PC-3 (cell line): ENCODE measurements at regions not wholly inside any gene's neighbourhood (a gene's known extent, or its start where the extent isn't known, plus 50 kb on each side); places are given as distances from the start of the nearest gene placed in this dataset.

Source experiments
- ATAC-seq: fragments of 200-7000 bp; cut with Tn5 transposase; 2 replicates; pipeline ENCODE4 v1.9.1; 2020; ENCODE audit warnings: mild to moderate bottlenecking, moderate library complexity
- BruUV-seq: library from RNA; stranded (reverse); fragments of 400-500 nt; replicated peaks from 2 replicates; lab custom pipeline; 2021; lab: Mats Ljungman, UMichigan
- CTCF ChIA-PET: fragments of 300-600 bp; sonication (Branson Sonifier 250); formaldehyde crosslinking; loops from one replicate; lab custom pipeline; 2022; ENCODE audit warnings: antibody characterized with exemption; lab: Charles Lee
- POLR2A ChIA-PET: fragments of 300-600 bp; sonication (Branson Sonifier 250); formaldehyde crosslinking; loops from one replicate; lab custom pipeline; 2022; ENCODE audit warnings: antibody characterized with exemption; ENCODE audit not compliant: unreplicated experiment; lab: Charles Lee
- DNase-seq: peaks from one replicate; pipeline ENCODE4 v3.0.0-alpha.2; 2015
- H2AFZ ChIP-seq: fragments of 300-600 bp; sonication (generic); 2 replicates; pipeline ENCODE4 v1.6.0; 2016; ENCODE audit warnings: antibody characterized with exemption, low read length
- H3F3A ChIP-seq: fragments of 300-600 bp; sonication (generic); one replicate; pipeline ENCODE4 v1.6.0; 2017; ENCODE audit warnings: antibody characterized with exemption, low read length, control low read depth, mild to moderate bottlenecking; ENCODE audit not compliant: unreplicated experiment
- H3K27ac ChIP-seq: fragments of 300-600 bp; sonication (generic); 2 replicates; pipeline ENCODE4 v1.5.1; 2016; ENCODE audit warnings: mild to moderate bottlenecking, low read length
- H3K27me3 ChIP-seq: fragments of 300-600 bp; sonication (generic); 2 replicates; pipeline ENCODE4 v1.6.1; 2016; ENCODE audit warnings: low read length, mixed read lengths
- H3K36me3 ChIP-seq: fragments of 300-600 bp; sonication (generic); 2 replicates; pipeline ENCODE4 v1.6.1; 2016; ENCODE audit warnings: low read depth, mixed run types, low read length, mixed read lengths
- H3K4me1 ChIP-seq: fragments of 300-600 bp; sonication (generic); 2 replicates; pipeline ENCODE4 v1.5.1; 2016; ENCODE audit warnings: low read length; ENCODE audit not compliant: insufficient read depth
- H3K4me2 ChIP-seq: fragments of 300-600 bp; sonication (generic); 2 replicates; pipeline ENCODE4 v1.6.0; 2016; ENCODE audit warnings: low read length
- H3K4me3 ChIP-seq: fragments of 300-600 bp; sonication (generic); 2 replicates; pipeline ENCODE4 v1.5.1; 2016; ENCODE audit warnings: mild to moderate bottlenecking, low read length, mixed read lengths
- H3K79me2 ChIP-seq: fragments of 300-600 bp; sonication (generic); 2 replicates; pipeline ENCODE4 v1.6.1; 2017; ENCODE audit warnings: low read length, mixed read lengths
- H3K9ac ChIP-seq: fragments of 300-600 bp; sonication (generic); 2 replicates; pipeline ENCODE4 v1.6.0; 2016; ENCODE audit warnings: mild to moderate bottlenecking, low read length
- H3K9me2 ChIP-seq: fragments of 300-600 bp; sonication (generic); replicated peaks from 2 replicates; pipeline ENCODE4 v1.6.1; 2016; ENCODE audit warnings: mixed run types, low read length, mixed read lengths
- H3K9me3 ChIP-seq: fragments of 300-600 bp; sonication (generic); 2 replicates; pipeline ENCODE4 v1.6.1; 2016; ENCODE audit warnings: low read length, mixed read lengths
- H4K20me1 ChIP-seq: fragments of 300-600 bp; sonication (generic); 2 replicates; pipeline ENCODE4 v1.6.1; 2016; ENCODE audit warnings: low read length, mixed read lengths
- EZH2 ChIP-seq: fragments of 300-600 bp; sonication (generic); IDR thresholded peaks from one replicate; pipeline ENCODE4 v1.6.1; 2017; ENCODE audit warnings: antibody characterized with exemption, mild to moderate bottlenecking, low read length; ENCODE audit not compliant: unreplicated experiment
- EZH2phosphoT487 ChIP-seq: fragments of 300-600 bp; sonication (generic); IDR thresholded peaks from 2 replicates; pipeline ENCODE4 v1.6.1; 2018; ENCODE audit warnings: mild to moderate bottlenecking, antibody characterized with exemption, low read length, borderline replicate concordance
- intact Hi-C: fragments of 100-400 bp; cut with micrococcal nuclease; formaldehyde crosslinking; loops from 2 replicates; pipeline ENCODE4 v1.9.0; 2023
- TF ChIP-seq, protein P1 (sequence below): fragments of 300-600 bp; sonication (generic); conservative IDR thresholded peaks from 2 replicates; pipeline ENCODE4 v1.5.1; 2017; ENCODE audit warnings: antibody characterized with exemption, low read depth, mild to moderate bottlenecking, low read length

DNA sequence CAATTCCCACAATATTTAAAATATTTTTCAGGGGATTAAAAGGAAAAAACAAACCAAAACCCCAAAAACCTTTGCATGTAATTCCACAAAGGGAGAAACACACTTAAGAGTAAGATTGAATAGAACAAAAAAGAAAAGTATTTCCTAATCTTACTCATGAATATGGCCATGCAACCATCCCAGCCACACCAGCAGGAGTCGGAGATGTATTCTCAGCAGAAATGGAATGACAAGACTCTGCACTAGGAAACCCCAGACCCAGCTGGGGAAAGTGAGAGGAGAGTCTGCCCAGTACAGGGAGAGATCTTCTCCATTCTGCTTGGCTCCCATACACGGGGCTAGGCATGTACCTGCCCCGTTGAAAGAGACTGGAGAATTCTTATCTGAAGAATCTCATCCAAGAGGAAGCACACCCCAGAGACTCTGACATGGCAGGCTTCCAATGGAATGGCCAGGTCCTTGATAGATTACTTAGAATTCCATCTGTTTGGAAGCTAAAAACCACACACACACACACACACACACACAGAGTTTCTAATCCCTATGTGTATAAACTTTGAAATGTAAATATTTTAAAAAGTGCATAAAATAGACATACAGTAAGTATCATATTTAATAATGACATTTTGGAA is 118.8 kb downstream of the GADD45G start:
- H3K9ac ChIP-seq, result no peak overlapping the region
- ChIA-PET POLR2A (no interaction called here), CTCF (no interaction called here)
- H3K79me2 ChIP-seq, result no peaks in the 10 kb centered on the region
- H3K9me2 ChIP-seq, result no peaks in the 10 kb centered on the region
- H3K4me2 ChIP-seq, result no peak overlapping the region
- H3K9me3 ChIP-seq, result no peaks in the 10 kb centered on the region
- H4K20me1 ChIP-seq, result no peaks in the 10 kb centered on the region
- H3K4me3 ChIP-seq, result no peak overlapping the region
- no peak overlapping the region for H2AFZ ChIP-seq
- no TSS peak for BruUV-seq
- H3F3A ChIP-seq, result no peaks in the 10 kb centered on the region
- no peak for ATAC-seq
- H3K36me3 ChIP-seq, result no peaks in the 10 kb centered on the region
- DNase-seq, result no peak
- no peaks in the 10 kb centered on the region; the same call in 1 of the 2 replicates for H3K27me3 ChIP-seq
- TF ChIP-seq, protein P1, sequence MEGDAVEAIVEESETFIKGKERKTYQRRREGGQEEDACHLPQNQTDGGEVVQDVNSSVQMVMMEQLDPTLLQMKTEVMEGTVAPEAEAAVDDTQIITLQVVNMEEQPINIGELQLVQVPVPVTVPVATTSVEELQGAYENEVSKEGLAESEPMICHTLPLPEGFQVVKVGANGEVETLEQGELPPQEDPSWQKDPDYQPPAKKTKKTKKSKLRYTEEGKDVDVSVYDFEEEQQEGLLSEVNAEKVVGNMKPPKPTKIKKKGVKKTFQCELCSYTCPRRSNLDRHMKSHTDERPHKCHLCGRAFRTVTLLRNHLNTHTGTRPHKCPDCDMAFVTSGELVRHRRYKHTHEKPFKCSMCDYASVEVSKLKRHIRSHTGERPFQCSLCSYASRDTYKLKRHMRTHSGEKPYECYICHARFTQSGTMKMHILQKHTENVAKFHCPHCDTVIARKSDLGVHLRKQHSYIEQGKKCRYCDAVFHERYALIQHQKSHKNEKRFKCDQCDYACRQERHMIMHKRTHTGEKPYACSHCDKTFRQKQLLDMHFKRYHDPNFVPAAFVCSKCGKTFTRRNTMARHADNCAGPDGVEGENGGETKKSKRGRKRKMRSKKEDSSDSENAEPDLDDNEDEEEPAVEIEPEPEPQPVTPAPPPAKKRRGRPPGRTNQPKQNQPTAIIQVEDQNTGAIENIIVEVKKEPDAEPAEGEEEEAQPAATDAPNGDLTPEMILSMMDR, result no peak
- TF ChIP-seq EZH2, result no peak
- TF ChIP-seq EZH2phosphoT487, result no peak
- H3K27ac ChIP-seq, result no peak overlapping the region
- no peaks in the 10 kb centered on the region for H3K4me1 ChIP-seq
- intact Hi-C loops, result no loop called here

DNA sequence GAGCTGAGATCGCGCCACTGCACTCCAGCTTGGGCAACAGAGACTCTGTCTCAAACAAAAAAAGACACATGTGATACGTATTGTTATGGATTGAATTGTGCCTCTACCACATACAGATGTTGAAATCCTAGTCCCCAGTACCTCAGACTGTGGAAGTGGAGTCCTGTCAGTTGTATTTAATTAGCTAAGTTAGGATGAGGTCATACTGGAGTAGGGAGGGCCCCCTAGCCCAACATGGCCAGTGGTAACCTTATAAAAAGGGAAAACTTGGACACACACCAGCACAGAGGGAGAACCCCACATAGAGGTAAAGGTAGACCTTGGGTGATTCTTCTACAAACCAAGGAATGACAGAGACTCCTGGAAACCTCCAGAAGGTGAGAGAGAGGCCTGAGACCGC is 119.8 kb downstream of the GADD45G start:
- TF ChIP-seq EZH2phosphoT487, result no peak
- TF ChIP-seq EZH2, result no peak
- TF ChIP-seq, protein P1, result no peak

DNA sequence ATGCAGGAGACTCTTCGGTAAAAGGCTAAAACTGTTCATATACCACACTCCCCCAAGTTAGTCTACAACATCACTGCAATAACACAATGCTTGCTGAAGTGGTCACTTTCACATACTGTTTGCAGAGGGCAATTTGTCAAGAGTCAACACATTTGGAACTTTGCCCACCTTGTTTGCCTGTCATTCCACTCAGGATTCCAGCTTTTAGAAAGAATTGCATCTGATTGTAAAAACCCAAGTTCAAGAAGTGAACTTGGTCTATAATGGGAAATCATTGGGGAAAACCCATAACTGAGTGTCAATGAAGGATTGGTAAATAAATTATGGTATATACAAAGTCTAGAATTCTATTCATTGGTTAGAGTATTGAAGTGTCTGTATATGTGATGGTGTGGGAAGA is 120.5 kb downstream of the GADD45G start:
- Histone ChIP-seq H3K36me3 (no peaks in the 10 kb centered on the region), H3K79me2 (no peaks in the 10 kb centered on the region), H3K9me2 (no peaks in the 10 kb centered on the region), H3K9me3 (no peaks in the 10 kb centered on the region), H3K27me3 (no peaks in the 10 kb centered on the region; the same call in 1 of the 2 replicates), H3K4me3 (no peak overlapping the region), H4K20me1 (no peaks in the 10 kb centered on the region), H2AFZ (no peak overlapping the region), H3F3A (no peaks in the 10 kb centered on the region), H3K4me2 (no peak overlapping the region), H3K9ac (no peak overlapping the region), H3K27ac (no peak overlapping the region), H3K4me1 (no peaks in the 10 kb centered on the region)
- intact Hi-C loops, result no loop called here
- BruUV-seq, result no TSS peak
- POLR2A ChIA-PET, result no interaction called here
- DNase-seq, result no peak
- CTCF ChIA-PET, result no interaction called here
- TF ChIP-seq EZH2, result no peak
- no peak for TF ChIP-seq EZH2phosphoT487
- TF ChIP-seq, protein P1, result no peak
- no peak for ATAC-seq

More for the DNA sequence above, 119.8 kb downstream of the GADD45G start:
- CTCF ChIA-PET, result no interaction called here
- Histone ChIP-seq H4K20me1 (no peaks in the 10 kb centered on the region), H3K4me1 (no peaks in the 10 kb centered on the region), H2AFZ (no peak overlapping the region), H3K4me2 (no peak overlapping the region), H3F3A (no peaks in the 10 kb centered on the region), H3K79me2 (no peaks in the 10 kb centered on the region), H3K9me2 (no peaks in the 10 kb centered on the region), H3K9me3 (no peaks in the 10 kb centered on the region), H3K4me3 (no peak overlapping the region), H3K9ac (no peak overlapping the region), H3K27ac (no peak overlapping the region), H3K36me3 (no peaks in the 10 kb centered on the region), H3K27me3 (no peaks in the 10 kb centered on the region; the same call in 1 of the 2 replicates)
- POLR2A ChIA-PET, result no interaction called here
- ATAC-seq (no peak), DNase-seq (no peak)
- intact Hi-C loops, result no loop called here
- no TSS peak for BruUV-seq
